H1 (cell line): ENCODE measurements at regions not wholly inside any gene's neighbourhood (a gene's known extent, or its start where the extent isn't known, plus 50 kb on each side); places are given as distances from the start of the nearest gene placed in this dataset.

ENCODE experiments used
- CTCF ChIA-PET: fragments of 300-600 bp; sonication (Branson Sonifier 250); formaldehyde crosslinking; loops from one replicate; lab custom pipeline; 2021; ENCODE audit not compliant: partially characterized antibody; lab: Charles Lee
- POLR2A ChIA-PET: fragments of 300-600 bp; sonication (Branson Sonifier 250); formaldehyde crosslinking; loops from one replicate; lab custom pipeline; 2021; ENCODE audit warnings: inconsistent platforms; ENCODE audit not compliant: partially characterized antibody; lab: Charles Lee
- DNase-seq, 2 experiments: peaks; one replicate each; pipeline versions ENCODE4 v3.0.0 to v3.0.0-alpha.2; 2010 to 2022; ENCODE audit warnings: low spot score in 2 of 2, low read depth in 1 of 2, mixed read lengths in 1 of 2
- FAIRE-seq: peaks from 2 replicates; lab custom pipeline; 2011; peaks lifted over from hg19 to GRCh38; lab: Jason Lieb, UNC
- H2AFZ ChIP-seq: 2 replicates; pipeline ENCODE4 v1.8.1; 2012; ENCODE audit warnings: low read length, inconsistent platforms
- H2AK5ac ChIP-seq: 2 replicates; pipeline ENCODE4 v1.6.1; 2013; ENCODE audit warnings: low read depth, low read length
- H2BK120ac ChIP-seq: replicated peaks from 2 replicates; pipeline ENCODE3; 2013; ENCODE audit warnings: low read depth, low read length, inconsistent platforms
- H2BK12ac ChIP-seq: 2 replicates; pipeline ENCODE4 v1.6.1; 2013; ENCODE audit warnings: low read depth, low read length
- H2BK15ac ChIP-seq: 2 replicates; pipeline ENCODE4 v1.6.1; 2013; ENCODE audit warnings: low read length
- H2BK20ac ChIP-seq: 2 replicates; pipeline ENCODE4 v1.6.1; 2013; ENCODE audit warnings: low read length
- H2BK5ac ChIP-seq: 2 replicates; pipeline ENCODE4 v1.6.1; 2013; ENCODE audit warnings: low read depth, low read length
- H3K14ac ChIP-seq: 2 replicates; pipeline ENCODE4 v1.6.1; 2013; ENCODE audit warnings: inconsistent platforms; ENCODE audit not compliant: insufficient read length
- H3K18ac ChIP-seq: 2 replicates; pipeline ENCODE4 v1.6.1; 2013; ENCODE audit warnings: low read length; ENCODE audit errors: extremely low read depth
- H3K23ac ChIP-seq: 2 replicates; pipeline ENCODE4 v1.6.1; 2013; ENCODE audit warnings: inconsistent platforms; ENCODE audit not compliant: insufficient read length
- H3K23me2 ChIP-seq: 2 replicates; pipeline ENCODE4 v1.6.1; 2013; ENCODE audit warnings: low read depth, low read length
- H3K27ac ChIP-seq: 2 replicates; pipeline ENCODE4 v1.6.1; 2011; ENCODE audit warnings: low read depth, low read length, inconsistent platforms
- H3K27me3 ChIP-seq, 4 experiments: replicated peaks in 1 of 4; 1 replicate in 1 of 4; 2 replicates in 3 of 4; pipeline versions ENCODE4 v1.6.1 to v1.8.1; 2011 to 2013; ENCODE audit warnings: low read length in 3 of 4, mild to moderate bottlenecking in 3 of 4, inconsistent platforms in 2 of 4, mixed read lengths in 2 of 4, moderate library complexity in 1 of 4; ENCODE audit not compliant: control insufficient read depth in 3 of 4, insufficient read depth in 3 of 4; ENCODE audit errors: extremely low read depth in 1 of 4
- H3K36me3 ChIP-seq, 4 experiments: 2 replicates each; pipeline versions ENCODE4 v1.6.1 to v1.8.1; 2011 to 2013; ENCODE audit warnings: mild to moderate bottlenecking in 4 of 4, low read length in 3 of 4, moderate library complexity in 2 of 4, control low read depth in 1 of 4, inconsistent platforms in 1 of 4; ENCODE audit not compliant: insufficient read depth in 4 of 4, control insufficient read depth in 2 of 4
- H3K4ac ChIP-seq: replicated peaks from 2 replicates; pipeline ENCODE3; 2013; ENCODE audit warnings: low read length, low read depth, mixed read lengths, inconsistent platforms; ENCODE audit not compliant: insufficient read length
- H3K4me1 ChIP-seq, 4 experiments: replicated peaks in 1 of 4; 1 replicate in 1 of 4; 2 replicates in 3 of 4; pipeline versions ENCODE4 v1.6.1 to v1.8.1; 2011 to 2013; ENCODE audit warnings: low read length in 3 of 4, inconsistent platforms in 2 of 4, mixed read lengths in 1 of 4; ENCODE audit not compliant: insufficient read depth in 4 of 4, control insufficient read depth in 3 of 4
- H3K4me2 ChIP-seq, 2 experiments: 2 replicates each; pipeline versions ENCODE4 v1.6.1 to v1.8.1; 2011 to 2013; ENCODE audit warnings: low read depth in 2 of 2, low read length in 2 of 2, control low read depth in 1 of 2, inconsistent platforms in 1 of 2, mild to moderate bottlenecking in 1 of 2; ENCODE audit not compliant: insufficient read depth in 1 of 2
- H3K4me3 ChIP-seq, 4 experiments: fragments of 200-600, 300-600 bp in 1 of 4; sonication (generic), shearing (Covaris generic), sonication (Bioruptor Twin) in 1 of 4; 2 replicates each; pipeline versions ENCODE4 v1.5.1 to v1.8.1; 2011 to 2016; ENCODE audit warnings: low read length in 4 of 4, low read depth in 3 of 4, control low read depth in 2 of 4, inconsistent platforms in 2 of 4, mild to moderate bottlenecking in 2 of 4, mixed read lengths in 1 of 4, moderate library complexity in 1 of 4; ENCODE audit not compliant: insufficient read depth in 2 of 4; ENCODE audit errors: extremely low read depth in 1 of 4
- H3K56ac ChIP-seq: replicated peaks from 2 replicates; pipeline ENCODE3; 2013; ENCODE audit warnings: low read depth, mild to moderate bottlenecking, mixed read lengths, low read length, inconsistent platforms; ENCODE audit not compliant: insufficient read length
- H3K79me1 ChIP-seq: 2 replicates; pipeline ENCODE4 v1.6.1; 2013; ENCODE audit warnings: low read depth, low read length, control low read depth
- H3K79me2 ChIP-seq, 2 experiments: 2 replicates each; pipeline versions ENCODE4 v1.6.1 to v1.8.1; 2012 to 2013; ENCODE audit warnings: low read length in 2 of 2, mild to moderate bottlenecking in 2 of 2, inconsistent platforms in 1 of 2; ENCODE audit not compliant: insufficient read depth in 2 of 2, control insufficient read depth in 1 of 2
- H3K9ac ChIP-seq, 4 experiments: replicated peaks in 1 of 4; 1 replicate in 1 of 4; 2 replicates in 3 of 4; pipeline versions ENCODE4 v1.6.1 to v1.8.1; 2011 to 2013; ENCODE audit warnings: low read depth in 3 of 4, low read length in 3 of 4, control low read depth in 2 of 4, mild to moderate bottlenecking in 2 of 4, moderate library complexity in 2 of 4, inconsistent platforms in 1 of 4; ENCODE audit errors: extremely low read depth in 1 of 4
- H3K9me3 ChIP-seq, 2 experiments: 2 replicates each; pipeline versions ENCODE4 v1.6.1 to v1.8.1; 2012 to 2013; ENCODE audit warnings: mild to moderate bottlenecking in 2 of 2, moderate library complexity in 2 of 2, control low read depth in 1 of 2, inconsistent platforms in 1 of 2, low read depth in 1 of 2, low read length in 1 of 2, mixed read lengths in 1 of 2; ENCODE audit not compliant: insufficient read depth in 2 of 2
- H4K20me1 ChIP-seq, 2 experiments: replicated peaks in 1 of 2; 2 replicates each; pipeline versions ENCODE3 to v1.8.1; 2011 to 2013; ENCODE audit warnings: inconsistent platforms in 2 of 2, low read length in 2 of 2, mild to moderate bottlenecking in 1 of 2; ENCODE audit not compliant: insufficient read depth in 2 of 2, control insufficient read depth in 1 of 2
- H4K5ac ChIP-seq: 2 replicates; pipeline ENCODE4 v1.6.1; 2013; ENCODE audit warnings: low read length, low read depth, mixed read lengths, inconsistent platforms; ENCODE audit not compliant: insufficient read length
- H4K8ac ChIP-seq: 2 replicates; pipeline ENCODE4 v1.8.0; 2013; ENCODE audit warnings: mild to moderate bottlenecking, moderate library complexity, low read length, inconsistent platforms; ENCODE audit not compliant: insufficient read depth; ENCODE audit errors: extremely low read depth
- H4K91ac ChIP-seq: replicated peaks from 2 replicates; pipeline ENCODE3; 2013; ENCODE audit warnings: low read length, mixed read lengths, inconsistent platforms; ENCODE audit not compliant: insufficient read length
- BRCA1 ChIP-seq: IDR thresholded peaks from 2 replicates; pipeline ENCODE4 v1.6.1; 2012; ENCODE audit warnings: low read depth, low read length, improper control_type of control experiment
- CBX5 ChIP-seq: fragments of 300-800, 300-1000 bp; sonication (generic); IDR thresholded peaks from 2 replicates; pipeline ENCODE4 v1.7.1; 2016; ENCODE audit warnings: antibody characterized with exemption, low read length, low read depth
- GTF2F1 ChIP-seq: IDR thresholded peaks from 2 replicates; pipeline ENCODE4 v1.6.1; 2012; ENCODE audit warnings: low read depth, low read length, improper control_type of control experiment, borderline replicate concordance
- JUND ChIP-seq: IDR thresholded peaks from 2 replicates; pipeline ENCODE4 v1.6.1; 2011; ENCODE audit warnings: mild to moderate bottlenecking, improper control_type of control experiment, low read length
- KDM1A ChIP-seq: fragments of 200-600, 300-600 bp; sonication (generic); IDR thresholded peaks from 2 replicates; pipeline ENCODE4 v1.7.1; 2016; ENCODE audit warnings: mild to moderate bottlenecking, low read length, borderline replicate concordance
- NRF1 ChIP-seq: IDR thresholded peaks from 2 replicates; pipeline ENCODE4 v1.6.1; 2011; ENCODE audit warnings: mild to moderate bottlenecking, low read depth, low read length, improper control_type of control experiment
- PHF8 ChIP-seq: fragments of 200-600 bp; sonication (generic); conservative IDR thresholded peaks from 2 replicates; pipeline ENCODE4 v1.7.1; 2012; ENCODE audit warnings: low read depth, mild to moderate bottlenecking, inconsistent platforms, low read length, moderate library complexity
- SAP30 ChIP-seq: fragments of 300-600 bp; sonication (generic); IDR thresholded peaks from 2 replicates; pipeline ENCODE4 v1.7.1; 2012; ENCODE audit warnings: low read length, moderate library complexity, mild to moderate bottlenecking, inconsistent platforms; ENCODE audit not compliant: insufficient read depth, insufficient replicate concordance
- SIRT6 ChIP-seq: IDR thresholded peaks from one replicate; pipeline ENCODE4 v1.7.1; 2012; ENCODE audit warnings: low read length, inconsistent platforms
- SP2 ChIP-seq: IDR thresholded peaks from 2 replicates; pipeline ENCODE4 v1.6.1; 2012; ENCODE audit warnings: mild to moderate bottlenecking, low read length, inconsistent platforms
- TAF7 ChIP-seq: optimal IDR thresholded peaks from 2 replicates; pipeline ENCODE3; 2011; ENCODE audit warnings: low read depth, mild to moderate bottlenecking, inconsistent platforms, low read length, moderate library complexity, borderline replicate concordance
- USF2 ChIP-seq: IDR thresholded peaks from 2 replicates; pipeline ENCODE4 v1.6.1; 2011; ENCODE audit warnings: low read length, improper control_type of control experiment
- WGBS, 2 experiments: shearing (Covaris generic) in 1 of 2; methylation state at CpG; one replicate each; pipeline versions ENCODE4 v1.1.6 to v1.1.7; 2013 to 2015; ENCODE audit warnings: low lambda C conversion rate in 2 of 2, mixed read lengths in 2 of 2, inconsistent platforms in 1 of 2, low coverage in 1 of 2, missing lambda C conversion rate in 1 of 2; ENCODE audit not compliant: insufficient replicate concordance in 2 of 2, insufficient coverage in 1 of 2, insufficient read length in 1 of 2; ENCODE audit errors: extremely low coverage in 1 of 2, missing lambda C conversion rate in 1 of 2; 5-methylcytosine and 5-hydroxymethylcytosine counted together

GRCh38 chr12:90331821-90332220 lies 623.2 kb downstream of the CCER1 start:
- Histone ChIP-seq H2BK12ac (no peak overlapping the region), H3K23ac (no peak overlapping the region), H4K20me1 (no peaks in the 10 kb centered on the region), H3K27me3 (peaks cover 0 to 4% (median 0%) of the 10 kb centered on the region in 4 experiments; a peak in 1 of 7 replicates), H3K79me1 (no peaks in the 10 kb centered on the region), H3K56ac (no peak overlapping the region), H3K36me3 (no peaks in the 10 kb centered on the region), H2AFZ (no peak overlapping the region), H2BK120ac (no peak overlapping the region), H4K8ac (no peak overlapping the region), H3K4me3 (no peak overlapping the region), H3K79me2 (no peaks in the 10 kb centered on the region), H3K4ac (no peak overlapping the region), H3K14ac (no peak overlapping the region), H2AK5ac (no peak overlapping the region), H2BK5ac (no peak overlapping the region), H3K4me2 (no peak overlapping the region), H2BK20ac (no peak overlapping the region), H3K9me3 (no peaks in the 10 kb centered on the region), H3K27ac (no peak overlapping the region), H3K18ac (no peak overlapping the region), H3K23me2 (no peaks in the 10 kb centered on the region; the same call in 1 of the 2 replicates), H4K91ac (no peak overlapping the region), H3K9ac (no peak overlapping the region), H4K5ac (no peak overlapping the region), H2BK15ac (no peak overlapping the region), H3K4me1 (no peaks in the 10 kb centered on the region)
- DNase-seq (no peak), FAIRE-seq (no peak)
- ChIA-PET POLR2A (no interaction called here), CTCF (no interaction called here)
- 92% methylated on average over 1 of the region's 1 CpG; no CpG with 5 or more reads in 1 of the 2 experiments for WGBS, 2 experiments
- TF ChIP-seq SIRT6 (no peak), NRF1 (no peak), SP2 (no peak), GTF2F1 (no peak), TAF7 (no peak), USF2 (no peak), CBX5 (no peak), BRCA1 (no peak), SAP30 (no peak), PHF8 (no peak), JUND (no peak), KDM1A (no peak)
